ENCODE measurements at regions not wholly inside any gene's neighbourhood (a gene's known extent, or its start where the extent isn't known, plus 50 kb on each side); places are given as distances from the start of the nearest gene placed in this dataset.

GRCh38 chr13:83204886-83205285 lies 677.4 kb downstream of the SLITRK1 start:
- ATAC-seq, result no peak
- H3K27me3 ChIP-seq (replicated peaks in 1 of 2; ENCODE audit: control insufficient read depth in 2 of 2, insufficient read depth in 2 of 2, low read length in 1 of 2), result no peaks in the 10 kb centered on the region
- in situ Hi-C loops (cut with MboI) (no loop called here), intact Hi-C loops (cut with micrococcal nuclease; ENCODE audit: unreplicated experiment) (no loop called here)
- no peak overlapping the region for H3K9ac ChIP-seq (ENCODE audit: control insufficient read depth, insufficient read depth, low read length)
- TF ChIP-seq TAF1 (IDR thresholded peaks at IDR 0.05; ENCODE audit: borderline replicate concordance, low read depth, low read length) (no peak), RAD51 (IDR thresholded peaks at IDR 0.05) (no peak), SMC3 (IDR thresholded peaks at IDR 0.05; ENCODE audit: borderline replicate concordance, low read length) (no peak), ZNF217 (IDR thresholded peaks at IDR 0.05) (no peak), HCFC1 (IDR thresholded peaks at IDR 0.05; ENCODE audit: low read length) (no peak), BRCA1 (IDR thresholded peaks at IDR 0.05; ENCODE audit: low read depth, low read length) (no peak), ZNF687 (IDR thresholded peaks at IDR 0.05) (no peak), RUNX3 (IDR thresholded peaks at IDR 0.05; ENCODE audit: low read length) (no peak), ZNF592 (IDR thresholded peaks at IDR 0.05) (no peak), SMAD1 (IDR thresholded peaks at IDR 0.05; ENCODE audit: low read depth, partially characterized antibody) (no peak), SUPT20H (IDR thresholded peaks at IDR 0.05; ENCODE audit: borderline replicate concordance, control insufficient read depth, low read depth, low read length) (no peak), NR2C2 (IDR thresholded peaks at IDR 0.05; ENCODE audit: borderline replicate concordance, control insufficient read depth, insufficient read length, low read depth) (no peak), USF1 (IDR thresholded peaks at IDR 0.05; ENCODE audit: borderline replicate concordance, extremely low read length, insufficient read depth, low read depth, low read length) (no peak), HDAC6 (IDR thresholded peaks at IDR 0.05; ENCODE audit: unreplicated experiment) (no peak), NBN (IDR thresholded peaks at IDR 0.05) (no peak), SREBF2 (IDR thresholded peaks at IDR 0.05; ENCODE audit: low read length) (no peak), GATAD2B (conservative IDR thresholded peaks at IDR 0.05; ENCODE audit: low read depth) (no peak), ZNF207 (IDR thresholded peaks at IDR 0.05; ENCODE audit: borderline replicate concordance) (no peak)
- CTCF ChIA-PET, result no interaction called here
- no peak overlapping the region for H2AFZ ChIP-seq (ENCODE audit: control insufficient read depth, low read depth, low read length)
- no peaks in the 10 kb centered on the region for H3K4me1 ChIP-seq (ENCODE audit: control insufficient read depth, insufficient read depth, low read length)
- SMC1A ChIA-PET (ENCODE audit: uncharacterized antibody, unreplicated experiment), result no interaction called here
- no peaks in the 10 kb centered on the region for H3K79me2 ChIP-seq (ENCODE audit: control insufficient read depth, insufficient read depth, low read length)
- H3K4me2 ChIP-seq (ENCODE audit: control insufficient read depth, insufficient read depth), result no peak overlapping the region
- no peaks in the 10 kb centered on the region for H4K20me1 ChIP-seq (ENCODE audit: control insufficient read depth, insufficient read depth)
- no peaks in the 10 kb centered on the region for H3K9me3 ChIP-seq (replicated peaks; ENCODE audit: control insufficient read depth, insufficient read depth, low read length)
- FAIRE-seq, result no peak
- POLR2A ChIA-PET, result interaction anchor here (0.6 kb wide), 1 partner anchor 144 kb away, joined by 6 read pairs; no protein-coding TSS in a partner anchor
- DNase-seq (ENCODE audit: low read depth, low spot score), result no peak
- no TSS peak for BruUV-seq (replicated peaks)
- no peaks in the 10 kb centered on the region for H3K36me3 ChIP-seq (ENCODE audit: control insufficient read depth in 2 of 2, insufficient read depth in 2 of 2, low read length in 1 of 2)
- RAD21 ChIA-PET (ENCODE audit: unreplicated experiment), result no interaction called here
- no peak overlapping the region for H3K27ac ChIP-seq (ENCODE audit: control insufficient read depth, insufficient read depth)
- 45% methylated on average over 3 of the region's 3 CpGs for WGBS (ENCODE audit: insufficient coverage, insufficient replicate concordance, low lambda C conversion rate, missing lambda C conversion rate)
- H3K4me3 ChIP-seq, result no peak overlapping the region

All from GM12878 (cell line).